Fibroblast of villous mesenchyme (primary cell): ENCODE measurements at regions not wholly inside any gene's neighbourhood (a gene's known extent, or its start where the extent isn't known, plus 50 kb on each side); places are given as distances from the start of the nearest gene placed in this dataset.
A peak's percentile ranks its signal among the peaks of the same experiment; 100 is the strongest.

Experiments used
- DNase-seq: peaks from one replicate; pipeline ENCODE4 v3.0.0-alpha.2; 2010; ENCODE audit warnings: low read depth
- H3K4me3 ChIP-seq: 2 replicates; pipeline ENCODE4 v1.5.1; 2011; ENCODE audit warnings: low read depth, mild to moderate bottlenecking, low read length
- TF ChIP-seq, protein P1 (sequence below): IDR thresholded peaks from 2 replicates; pipeline ENCODE4 v1.5.1; 2012; ENCODE audit warnings: low read depth, mild to moderate bottlenecking, low read length; ENCODE audit not compliant: insufficient read depth

DNA sequence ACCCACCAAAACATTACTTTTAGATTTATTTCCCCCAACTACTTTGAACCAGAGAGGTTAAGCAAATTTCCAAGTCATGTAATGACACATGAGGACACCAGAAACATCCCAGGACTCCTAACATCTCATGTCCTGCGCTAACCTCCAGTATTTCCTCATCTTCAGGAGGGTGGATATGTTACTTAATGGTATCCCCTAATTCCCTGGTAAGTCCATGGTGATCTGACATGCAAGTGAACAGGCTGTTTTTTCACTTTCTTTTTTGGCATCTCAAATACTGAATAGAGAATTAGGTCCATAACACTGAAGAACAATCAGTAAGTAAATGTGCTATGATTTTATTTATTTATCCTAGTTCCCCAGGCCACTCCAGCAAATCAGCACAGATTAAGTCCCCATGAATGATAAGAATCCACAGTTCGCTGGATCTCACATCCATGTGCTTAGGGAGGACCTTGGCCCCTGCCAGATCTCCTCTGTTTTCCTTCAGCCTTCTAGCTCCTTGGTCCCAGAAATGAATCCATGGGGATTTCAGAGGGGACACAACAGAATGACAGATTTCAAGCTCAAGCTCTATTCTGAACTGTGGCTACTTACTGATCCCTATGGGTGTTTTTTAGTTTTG lies 334.6 kb downstream of the CDC5L start:
- no peak overlapping the region for H3K4me3 ChIP-seq
- DNase-seq = no peak
- TF ChIP-seq, protein P1, sequence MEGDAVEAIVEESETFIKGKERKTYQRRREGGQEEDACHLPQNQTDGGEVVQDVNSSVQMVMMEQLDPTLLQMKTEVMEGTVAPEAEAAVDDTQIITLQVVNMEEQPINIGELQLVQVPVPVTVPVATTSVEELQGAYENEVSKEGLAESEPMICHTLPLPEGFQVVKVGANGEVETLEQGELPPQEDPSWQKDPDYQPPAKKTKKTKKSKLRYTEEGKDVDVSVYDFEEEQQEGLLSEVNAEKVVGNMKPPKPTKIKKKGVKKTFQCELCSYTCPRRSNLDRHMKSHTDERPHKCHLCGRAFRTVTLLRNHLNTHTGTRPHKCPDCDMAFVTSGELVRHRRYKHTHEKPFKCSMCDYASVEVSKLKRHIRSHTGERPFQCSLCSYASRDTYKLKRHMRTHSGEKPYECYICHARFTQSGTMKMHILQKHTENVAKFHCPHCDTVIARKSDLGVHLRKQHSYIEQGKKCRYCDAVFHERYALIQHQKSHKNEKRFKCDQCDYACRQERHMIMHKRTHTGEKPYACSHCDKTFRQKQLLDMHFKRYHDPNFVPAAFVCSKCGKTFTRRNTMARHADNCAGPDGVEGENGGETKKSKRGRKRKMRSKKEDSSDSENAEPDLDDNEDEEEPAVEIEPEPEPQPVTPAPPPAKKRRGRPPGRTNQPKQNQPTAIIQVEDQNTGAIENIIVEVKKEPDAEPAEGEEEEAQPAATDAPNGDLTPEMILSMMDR = no peak

DNA sequence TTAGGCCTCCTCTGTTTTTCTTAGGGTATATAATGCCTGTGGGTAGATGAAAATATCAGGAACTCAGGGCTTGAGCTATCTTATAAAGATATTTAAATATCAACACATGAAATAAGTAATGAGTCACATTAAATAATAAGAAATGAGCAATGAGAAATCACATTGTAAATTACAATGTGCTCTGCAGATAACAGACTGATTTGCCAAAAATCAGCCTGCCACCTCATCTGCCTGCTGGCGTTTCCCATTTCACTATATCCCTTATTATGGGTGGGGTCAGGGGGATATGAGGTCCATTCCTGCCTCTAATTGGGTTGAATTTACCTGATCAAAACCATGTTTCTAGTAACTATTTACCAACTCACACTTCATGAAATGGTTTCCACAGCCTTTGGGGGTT lies 335.2 kb downstream of the CDC5L start:
- DNase-seq = no peak
- no peak overlapping the region for H3K4me3 ChIP-seq
- TF ChIP-seq, protein P1 = no peak

DNA sequence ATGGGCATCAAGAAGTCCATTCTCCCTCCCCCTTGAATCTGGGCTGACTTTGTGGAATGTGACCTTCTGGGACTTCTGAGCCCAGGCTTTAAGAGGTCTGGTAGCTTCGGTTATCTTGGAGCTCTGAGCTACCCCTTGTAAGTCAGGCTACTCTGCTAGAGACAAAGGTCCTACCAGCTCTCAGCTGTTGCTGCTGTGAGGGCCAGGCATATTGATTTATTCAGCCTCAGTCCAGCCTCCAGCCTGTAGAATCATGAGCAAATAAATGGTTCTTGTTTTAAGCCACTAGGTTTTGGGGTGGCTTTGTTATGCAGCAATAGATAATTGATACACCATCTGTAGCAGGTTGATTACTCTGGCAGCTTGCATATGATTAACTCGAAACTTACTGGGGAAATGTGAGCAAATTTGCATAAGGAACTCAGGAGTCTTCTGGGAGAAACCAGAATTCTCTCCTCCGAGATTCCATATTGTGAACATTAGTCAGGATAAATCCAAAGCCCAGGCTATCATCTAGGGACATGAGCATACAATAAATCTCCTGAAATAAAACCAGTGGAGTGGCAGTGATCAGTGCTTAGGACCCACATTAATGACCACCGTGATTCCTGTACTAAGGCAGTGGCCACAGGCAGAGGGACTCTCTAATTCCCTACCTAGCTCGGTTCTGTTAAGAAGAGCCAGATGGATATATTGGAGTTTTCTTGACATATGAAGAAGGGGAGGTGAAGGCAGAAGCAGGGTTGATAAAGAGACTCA lies 336.1 kb downstream of the CDC5L start:
- TF ChIP-seq, protein P1 = no peak
- no peak for DNase-seq
- no peak overlapping the region for H3K4me3 ChIP-seq

DNA sequence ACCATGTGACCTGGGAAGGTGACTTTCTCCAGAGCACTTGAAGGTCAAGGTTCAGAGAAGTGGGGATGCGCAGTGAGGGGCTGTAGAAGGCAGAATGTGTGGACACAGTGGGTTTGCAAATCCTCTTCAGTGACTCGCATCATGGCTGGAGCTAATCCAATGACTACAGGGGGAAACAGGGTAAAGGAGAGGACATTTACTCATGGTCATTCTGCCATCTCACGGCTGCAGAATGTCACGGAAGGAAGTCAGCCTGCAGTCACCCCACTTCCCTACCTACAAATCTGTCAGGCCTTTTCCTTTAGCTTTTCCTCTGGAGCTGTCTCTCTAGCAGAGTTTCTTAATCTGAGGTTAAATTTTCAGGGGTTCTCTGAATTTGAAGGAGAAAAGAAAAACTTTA lies 337.6 kb downstream of the CDC5L start:
- no peak overlapping the region for H3K4me3 ChIP-seq
- no peak for DNase-seq
- TF ChIP-seq, protein P1 = no peak

DNA sequence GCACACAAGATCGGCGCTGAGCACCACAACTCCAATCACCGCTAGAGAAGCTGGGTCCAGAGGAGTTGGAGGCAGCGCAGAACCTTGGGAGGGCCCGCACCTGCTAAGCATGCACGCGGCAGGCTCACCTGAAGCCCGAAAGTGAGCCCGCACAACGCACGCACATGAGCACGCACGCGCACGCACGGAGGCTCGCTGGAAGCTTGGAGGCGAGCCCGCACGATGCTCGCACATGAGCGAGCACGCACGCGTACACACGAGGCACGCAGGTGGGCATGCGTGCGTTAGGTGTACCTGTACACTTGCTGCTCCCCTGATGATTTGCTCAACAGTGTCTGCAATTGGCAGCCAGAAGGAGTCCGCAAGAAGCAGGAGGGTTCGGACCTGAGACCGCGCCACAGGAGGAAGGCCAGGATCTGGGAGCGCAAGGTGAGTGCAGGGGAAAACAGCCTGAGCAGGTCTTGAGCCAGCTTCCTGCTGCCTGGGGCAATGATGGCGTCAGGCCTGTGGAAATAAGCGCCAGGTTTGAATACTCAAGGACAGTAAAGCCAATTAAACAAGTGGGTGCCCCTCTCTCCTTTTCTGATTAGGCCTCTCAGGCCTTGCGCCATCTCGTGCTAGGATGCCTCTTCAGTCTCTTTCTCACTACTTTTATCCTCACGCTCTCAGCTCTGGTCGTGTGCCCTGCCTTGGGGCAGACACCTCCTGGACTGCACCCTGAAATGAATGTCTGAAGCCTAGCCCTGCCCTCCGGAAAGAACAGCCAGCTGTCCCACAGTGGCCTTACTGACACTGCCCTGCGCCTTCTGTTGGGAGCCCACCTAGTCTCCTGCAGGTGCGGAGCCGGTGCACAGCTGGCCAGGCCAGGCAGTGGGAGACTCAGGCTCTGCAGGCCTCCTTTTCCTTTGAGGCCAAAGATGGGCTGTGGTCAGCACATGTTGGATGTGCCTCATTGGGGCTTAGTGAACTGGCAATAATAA lies 340.4 kb downstream of the CDC5L start:
- TF ChIP-seq, protein P1 = no peak
- no peak overlapping the region for H3K4me3 ChIP-seq
- no peak for DNase-seq

DNA sequence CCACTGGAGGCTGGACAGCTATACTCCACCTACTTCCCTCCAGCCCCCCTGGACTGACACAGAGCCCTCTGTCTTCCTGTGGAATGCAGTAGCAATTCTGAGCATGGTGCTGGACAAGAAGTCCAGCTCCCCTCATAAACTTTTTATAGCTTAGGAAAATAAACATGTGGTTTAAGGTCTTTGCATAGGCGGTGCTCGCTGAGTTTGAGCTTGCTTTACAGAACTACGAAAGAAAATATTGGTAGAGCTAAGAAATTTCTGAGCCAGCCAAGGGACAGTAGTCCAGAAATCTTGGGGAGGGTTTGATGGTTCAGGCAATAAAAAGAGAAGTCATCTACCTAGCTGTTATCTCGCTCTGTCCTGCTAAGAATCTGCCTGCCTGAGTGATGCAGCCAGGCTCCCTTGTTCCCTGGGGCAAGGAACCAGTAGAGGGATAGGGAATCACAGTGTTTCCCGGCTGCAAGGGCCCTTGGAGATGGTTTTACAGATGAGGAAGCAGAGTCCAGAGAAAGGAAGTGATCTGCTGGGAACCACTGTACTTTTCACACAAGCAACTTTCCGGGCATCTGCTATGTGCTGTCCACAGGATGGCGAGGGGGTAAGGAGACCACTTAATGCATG lies 343.4 kb downstream of the CDC5L start:
- H3K4me3 ChIP-seq = no peak overlapping the region
- DNase-seq = peak; percentile 91
- TF ChIP-seq, protein P1 = no peak
